ENCODE measurements at regions not wholly inside any gene's neighbourhood (a gene's known extent, or its start where the extent isn't known, plus 50 kb on each side); places are given as distances from the start of the nearest gene placed in this dataset.

- no peak for DNase-seq (ENCODE audit: low read depth, low spot score)
- H3K27ac ChIP-seq: no peak overlapping the region
These were observed 135.0 kb upstream of the OTX2 start for GRCh38 chr14:56945291-56945690.

- no peak overlapping the region for H3K27ac ChIP-seq
- no peak for DNase-seq (ENCODE audit: low read depth, low spot score)
These were observed 134.1 kb upstream of the OTX2 start for GRCh38 chr14:56944397-56944796.

GRCh38 chr14:56933446-56933845 is 123.2 kb upstream of the OTX2 start:
- no peak overlapping the region for H3K27ac ChIP-seq
- DNase-seq (ENCODE audit: low read depth, low spot score): no peak

GRCh38 chr14:56918849-56919574 is 108.7 kb upstream of the OTX2 start:
- DNase-seq (ENCODE audit: low read depth, low spot score): no peak

GRCh38 chr14:56905282-56905681 is 95.0 kb upstream of the OTX2 start:
- DNase-seq (ENCODE audit: low read depth, low spot score): no peak
- no peak overlapping the region for H3K27ac ChIP-seq

More at GRCh38 chr14:56918849-56919574, 108.7 kb upstream of the OTX2 start:
- H3K27ac ChIP-seq: no peak overlapping the region

GRCh38 chr14:56903304-56903969 is 93.2 kb upstream of the OTX2 start:
- no peak overlapping the region for H3K27ac ChIP-seq
- DNase-seq (ENCODE audit: low read depth, low spot score): no peak

- H3K27ac ChIP-seq: no peak overlapping the region
- DNase-seq (ENCODE audit: low read depth, low spot score): no peak
These were observed 92.1 kb upstream of the OTX2 start for GRCh38 chr14:56902385-56902784.

GRCh38 chr14:56900726-56901125 is 90.4 kb upstream of the OTX2 start:
- DNase-seq (ENCODE audit: low read depth, low spot score): no peak
- no peak overlapping the region for H3K27ac ChIP-seq

- no peak for DNase-seq (ENCODE audit: low read depth, low spot score)
These were observed 89.5 kb upstream of the OTX2 start for GRCh38 chr14:56899829-56900228.

GRCh38 chr14:56896922-56897321 is 86.6 kb upstream of the OTX2 start:
- H3K27ac ChIP-seq: no peak overlapping the region
- no peak for DNase-seq (ENCODE audit: low read depth, low spot score)

More at GRCh38 chr14:56899829-56900228, 89.5 kb upstream of the OTX2 start:
- H3K27ac ChIP-seq: no peak overlapping the region

GRCh38 chr14:56896231-56896630 is 86.0 kb upstream of the OTX2 start:
- DNase-seq (ENCODE audit: low read depth, low spot score): no peak
- no peak overlapping the region for H3K27ac ChIP-seq

GRCh38 chr14:56895154-56895553 is 84.9 kb upstream of the OTX2 start:
- DNase-seq (ENCODE audit: low read depth, low spot score): no peak
- no peak overlapping the region for H3K27ac ChIP-seq

- no peak for DNase-seq (ENCODE audit: low read depth, low spot score)
- H3K27ac ChIP-seq: no peak overlapping the region
These were observed 84.3 kb upstream of the OTX2 start for GRCh38 chr14:56894591-56894991.

GRCh38 chr14:56892959-56893358 is 82.7 kb upstream of the OTX2 start:
- no peak for DNase-seq (ENCODE audit: low read depth, low spot score)
- no peak overlapping the region for H3K27ac ChIP-seq

- H3K27ac ChIP-seq: no peak overlapping the region
- DNase-seq (ENCODE audit: low read depth, low spot score): no peak
These were observed 80.9 kb upstream of the OTX2 start for GRCh38 chr14:56891226-56891625.

- no peak overlapping the region for H3K27ac ChIP-seq
- DNase-seq (ENCODE audit: low read depth, low spot score): no peak
These were observed 79.4 kb upstream of the OTX2 start for GRCh38 chr14:56889705-56890104.

GRCh38 chr14:56888274-56888673 is 78.0 kb upstream of the OTX2 start:
- H3K27ac ChIP-seq: no peak overlapping the region
- DNase-seq (ENCODE audit: low read depth, low spot score): no peak

GRCh38 chr14:56887216-56887615 is 76.9 kb upstream of the OTX2 start:
- DNase-seq (ENCODE audit: low read depth, low spot score): no peak
- no peak overlapping the region for H3K27ac ChIP-seq

GRCh38 chr14:56886471-56887062 is 76.3 kb upstream of the OTX2 start:
- no peak overlapping the region for H3K27ac ChIP-seq
- DNase-seq (ENCODE audit: low read depth, low spot score): no peak

GRCh38 chr14:56885825-56886224 is 75.5 kb upstream of the OTX2 start:
- H3K27ac ChIP-seq: no peak overlapping the region
- DNase-seq (ENCODE audit: low read depth, low spot score): no peak

- DNase-seq (ENCODE audit: low read depth, low spot score): no peak
- H3K27ac ChIP-seq: no peak overlapping the region
These were observed 74.3 kb upstream of the OTX2 start for GRCh38 chr14:56884617-56885016.

GRCh38 chr14:56881181-56881580 is 70.9 kb upstream of the OTX2 start:
- no peak for DNase-seq (ENCODE audit: low read depth, low spot score)
- no peak overlapping the region for H3K27ac ChIP-seq
